ENCODE measurements at regions not wholly inside any gene's neighbourhood (a gene's known extent, or its start where the extent isn't known, plus 50 kb on each side); places are given as distances from the start of the nearest gene placed in this dataset.
A peak's percentile ranks its signal among the peaks of the same experiment; 100 is the strongest.

DNA sequence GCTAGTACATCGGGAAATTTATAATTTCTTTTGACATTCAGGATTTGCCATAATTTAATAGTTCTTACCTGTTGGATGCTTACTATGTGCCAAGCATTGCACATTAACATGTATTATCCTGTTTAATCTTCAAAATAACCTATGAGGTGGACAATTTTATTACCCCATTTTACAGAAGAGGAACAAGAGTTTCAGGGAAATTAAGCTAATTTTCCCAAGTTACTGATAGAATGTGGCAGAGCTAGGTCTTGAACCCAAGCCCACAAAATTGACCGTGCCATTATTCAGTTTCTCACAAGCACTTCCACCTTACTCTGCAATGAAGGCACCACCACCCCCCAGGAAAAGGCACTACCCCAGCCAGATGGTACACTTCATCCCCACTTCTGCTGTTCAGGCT, 161.1 kb upstream of the PLEKHG7 start:
- Mint-ChIP-seq H3K27me3 (ENCODE audit: insufficient read depth, low read depth, poor library complexity) (no peaks in the 10 kb centered on the region), H3K9me3 (peaks cover 2% of the 10 kb centered on the region; the same call in 1 of the 3 replicates), H3K4me1 (peaks cover 20% of the 10 kb centered on the region; the same call in 2 of the 3 replicates), H3K36me3 (ENCODE audit: low read depth) (no peaks in the 10 kb centered on the region; the same call in 2 of the 3 replicates), H3K27ac (no peak overlapping the region), H3K4me3 (no peak overlapping the region)
- no peak overlapping the region for H3K27ac ChIP-seq (ENCODE audit: low read depth)
- H3K79me2 ChIP-seq (replicated peaks; ENCODE audit: insufficient read depth), result no peaks in the 10 kb centered on the region
- TF ChIP-seq ZNF331 (CRISPR knock-in tag; IDR thresholded peaks at IDR 0.05; ENCODE audit: low read depth), result no peak
- TF ChIP-seq EZH2phosphoT487 (IDR thresholded peaks at IDR 0.05; ENCODE audit: unreplicated experiment), result no peak
- TF ChIP-seq EZH2 (IDR thresholded peaks at IDR 0.05; ENCODE audit: low read depth, unreplicated experiment), result no peak
- TF ChIP-seq STAT1 (IDR thresholded peaks at IDR 0.05; ENCODE audit: unreplicated experiment), result no peak
- no peak for TF ChIP-seq CREB1 (CRISPR knock-in tag; IDR thresholded peaks at IDR 0.05; ENCODE audit: low read depth)
- TF ChIP-seq, protein P1, sequence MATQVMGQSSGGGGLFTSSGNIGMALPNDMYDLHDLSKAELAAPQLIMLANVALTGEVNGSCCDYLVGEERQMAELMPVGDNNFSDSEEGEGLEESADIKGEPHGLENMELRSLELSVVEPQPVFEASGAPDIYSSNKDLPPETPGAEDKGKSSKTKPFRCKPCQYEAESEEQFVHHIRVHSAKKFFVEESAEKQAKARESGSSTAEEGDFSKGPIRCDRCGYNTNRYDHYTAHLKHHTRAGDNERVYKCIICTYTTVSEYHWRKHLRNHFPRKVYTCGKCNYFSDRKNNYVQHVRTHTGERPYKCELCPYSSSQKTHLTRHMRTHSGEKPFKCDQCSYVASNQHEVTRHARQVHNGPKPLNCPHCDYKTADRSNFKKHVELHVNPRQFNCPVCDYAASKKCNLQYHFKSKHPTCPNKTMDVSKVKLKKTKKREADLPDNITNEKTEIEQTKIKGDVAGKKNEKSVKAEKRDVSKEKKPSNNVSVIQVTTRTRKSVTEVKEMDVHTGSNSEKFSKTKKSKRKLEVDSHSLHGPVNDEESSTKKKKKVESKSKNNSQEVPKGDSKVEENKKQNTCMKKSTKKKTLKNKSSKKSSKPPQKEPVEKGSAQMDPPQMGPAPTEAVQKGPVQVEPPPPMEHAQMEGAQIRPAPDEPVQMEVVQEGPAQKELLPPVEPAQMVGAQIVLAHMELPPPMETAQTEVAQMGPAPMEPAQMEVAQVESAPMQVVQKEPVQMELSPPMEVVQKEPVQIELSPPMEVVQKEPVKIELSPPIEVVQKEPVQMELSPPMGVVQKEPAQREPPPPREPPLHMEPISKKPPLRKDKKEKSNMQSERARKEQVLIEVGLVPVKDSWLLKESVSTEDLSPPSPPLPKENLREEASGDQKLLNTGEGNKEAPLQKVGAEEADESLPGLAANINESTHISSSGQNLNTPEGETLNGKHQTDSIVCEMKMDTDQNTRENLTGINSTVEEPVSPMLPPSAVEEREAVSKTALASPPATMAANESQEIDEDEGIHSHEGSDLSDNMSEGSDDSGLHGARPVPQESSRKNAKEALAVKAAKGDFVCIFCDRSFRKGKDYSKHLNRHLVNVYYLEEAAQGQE (IDR thresholded peaks at IDR 0.05; ENCODE audit: unreplicated experiment), result no peak
- TF ChIP-seq, protein P2, sequence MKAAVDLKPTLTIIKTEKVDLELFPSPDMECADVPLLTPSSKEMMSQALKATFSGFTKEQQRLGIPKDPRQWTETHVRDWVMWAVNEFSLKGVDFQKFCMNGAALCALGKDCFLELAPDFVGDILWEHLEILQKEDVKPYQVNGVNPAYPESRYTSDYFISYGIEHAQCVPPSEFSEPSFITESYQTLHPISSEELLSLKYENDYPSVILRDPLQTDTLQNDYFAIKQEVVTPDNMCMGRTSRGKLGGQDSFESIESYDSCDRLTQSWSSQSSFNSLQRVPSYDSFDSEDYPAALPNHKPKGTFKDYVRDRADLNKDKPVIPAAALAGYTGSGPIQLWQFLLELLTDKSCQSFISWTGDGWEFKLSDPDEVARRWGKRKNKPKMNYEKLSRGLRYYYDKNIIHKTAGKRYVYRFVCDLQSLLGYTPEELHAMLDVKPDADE (IDR thresholded peaks at IDR 0.05), result no peak
- no peaks in the 10 kb centered on the region; the same call in 1 of the 2 replicates for H3K4me1 ChIP-seq (ENCODE audit: insufficient read depth)
- H4K20me1 ChIP-seq (replicated peaks; ENCODE audit: insufficient read depth), result no peaks in the 10 kb centered on the region; the same call in 1 of the 2 replicates
- no peaks in the 10 kb centered on the region for H3F3A ChIP-seq (replicated peaks; ENCODE audit: low read depth)
- no peak overlapping the region for H3K4me3 ChIP-seq
- H3K36me3 ChIP-seq (ENCODE audit: insufficient read depth), result no peaks in the 10 kb centered on the region
- H3K27me3 ChIP-seq (ENCODE audit: insufficient read depth), result no peaks in the 10 kb centered on the region
- peaks cover 5% of the 10 kb centered on the region; the same call in 1 of the 2 replicates for H3K9me2 ChIP-seq (ENCODE audit: insufficient read depth)
- no peak overlapping the region for H3K4me2 ChIP-seq
- no peak for DNase-seq (ENCODE audit: low spot score)
- no peak for ATAC-seq
- H2AFZ ChIP-seq, result no peak overlapping the region

DNA sequence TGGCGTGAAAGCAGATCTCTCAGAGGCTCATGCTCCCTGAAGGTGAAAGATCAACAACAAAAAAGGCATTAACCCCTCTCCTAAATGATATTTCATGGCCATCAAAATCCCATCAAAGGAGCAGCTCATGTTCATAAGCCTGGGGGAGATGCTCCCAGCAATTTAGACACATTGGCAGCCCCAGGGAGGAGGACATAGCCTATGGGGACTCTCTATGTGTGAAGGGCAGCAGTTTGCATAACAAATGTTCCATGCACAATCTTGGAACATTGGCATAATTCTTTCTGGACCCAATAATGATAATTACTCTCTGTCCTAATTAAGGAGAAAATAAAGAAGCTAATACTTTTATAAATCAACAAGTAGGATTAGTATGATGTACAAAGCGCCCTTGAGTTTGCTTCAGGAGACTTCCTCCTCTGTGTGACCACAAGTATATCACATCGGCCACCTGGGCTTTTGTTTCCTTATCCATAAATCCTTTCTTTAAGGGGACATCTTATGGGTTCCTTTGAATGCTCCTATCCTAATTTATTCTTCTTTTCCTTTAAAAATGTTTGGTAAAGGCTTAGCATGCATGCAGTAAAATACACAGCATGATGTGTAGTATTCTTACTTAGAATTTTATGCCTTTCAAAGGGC, 161.9 kb upstream of the PLEKHG7 start:
- Mint-ChIP-seq H3K4me3 (no peak overlapping the region), H3K27ac (no peak overlapping the region), H3K4me1 (peaks cover 20% of the 10 kb centered on the region; the same call in 2 of the 3 replicates), H3K9me3 (peaks cover 2% of the 10 kb centered on the region; the same call in 1 of the 3 replicates), H3K27me3 (ENCODE audit: insufficient read depth, low read depth, poor library complexity) (no peaks in the 10 kb centered on the region), H3K36me3 (ENCODE audit: low read depth) (no peaks in the 10 kb centered on the region; the same call in 2 of the 3 replicates)
- Histone ChIP-seq H3K4me1 (ENCODE audit: insufficient read depth) (no peaks in the 10 kb centered on the region; the same call in 1 of the 2 replicates), H3K27ac (ENCODE audit: low read depth) (no peak overlapping the region), H3K27me3 (ENCODE audit: insufficient read depth) (no peaks in the 10 kb centered on the region), H3K79me2 (replicated peaks; ENCODE audit: insufficient read depth) (no peaks in the 10 kb centered on the region), H3K4me2 (no peak overlapping the region), H4K20me1 (replicated peaks; ENCODE audit: insufficient read depth) (no peaks in the 10 kb centered on the region; the same call in 1 of the 2 replicates), H3F3A (replicated peaks; ENCODE audit: low read depth) (no peaks in the 10 kb centered on the region), H2AFZ (peak overlapping the region; percentile 69; the same call in 1 of the 2 replicates), H3K4me3 (no peak overlapping the region), H3K9me2 (ENCODE audit: insufficient read depth) (peaks cover 5% of the 10 kb centered on the region; the same call in 1 of the 2 replicates), H3K36me3 (ENCODE audit: insufficient read depth) (no peaks in the 10 kb centered on the region)
- ATAC-seq (peak; percentile 23; the same call in 2 of the 3 replicates), DNase-seq (ENCODE audit: low spot score) (no peak)
- TF ChIP-seq NANOG (IDR thresholded peaks at IDR 0.05; ENCODE audit: borderline replicate concordance), result no peak
- TF ChIP-seq ZNF114 (CRISPR knock-in tag; IDR thresholded peaks at IDR 0.05), result no peak
- TF ChIP-seq CREB1 (CRISPR knock-in tag; IDR thresholded peaks at IDR 0.05; ENCODE audit: low read depth), result no peak
- TF ChIP-seq POLR2AphosphoS5 (IDR thresholded peaks at IDR 0.05; ENCODE audit: low read depth), result no peak
- TF ChIP-seq, protein P2 (IDR thresholded peaks at IDR 0.05), result no peak
- TF ChIP-seq, protein P1 (IDR thresholded peaks at IDR 0.05; ENCODE audit: unreplicated experiment), result no peak
- TF ChIP-seq JUNB (IDR thresholded peaks at IDR 0.05; ENCODE audit: unreplicated experiment), result no peak
- TF ChIP-seq, protein P3, sequence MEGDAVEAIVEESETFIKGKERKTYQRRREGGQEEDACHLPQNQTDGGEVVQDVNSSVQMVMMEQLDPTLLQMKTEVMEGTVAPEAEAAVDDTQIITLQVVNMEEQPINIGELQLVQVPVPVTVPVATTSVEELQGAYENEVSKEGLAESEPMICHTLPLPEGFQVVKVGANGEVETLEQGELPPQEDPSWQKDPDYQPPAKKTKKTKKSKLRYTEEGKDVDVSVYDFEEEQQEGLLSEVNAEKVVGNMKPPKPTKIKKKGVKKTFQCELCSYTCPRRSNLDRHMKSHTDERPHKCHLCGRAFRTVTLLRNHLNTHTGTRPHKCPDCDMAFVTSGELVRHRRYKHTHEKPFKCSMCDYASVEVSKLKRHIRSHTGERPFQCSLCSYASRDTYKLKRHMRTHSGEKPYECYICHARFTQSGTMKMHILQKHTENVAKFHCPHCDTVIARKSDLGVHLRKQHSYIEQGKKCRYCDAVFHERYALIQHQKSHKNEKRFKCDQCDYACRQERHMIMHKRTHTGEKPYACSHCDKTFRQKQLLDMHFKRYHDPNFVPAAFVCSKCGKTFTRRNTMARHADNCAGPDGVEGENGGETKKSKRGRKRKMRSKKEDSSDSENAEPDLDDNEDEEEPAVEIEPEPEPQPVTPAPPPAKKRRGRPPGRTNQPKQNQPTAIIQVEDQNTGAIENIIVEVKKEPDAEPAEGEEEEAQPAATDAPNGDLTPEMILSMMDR (conservative IDR thresholded peaks at IDR 0.05; ENCODE audit: low read depth in 2 of 2), result no peak
- no peak for TF ChIP-seq EZH2phosphoT487 (IDR thresholded peaks at IDR 0.05; ENCODE audit: unreplicated experiment)

Measured in GM23338 (cell line).